Smooth muscle cell (in vitro differentiated cells): ENCODE measurements at regions not wholly inside any gene's neighbourhood (a gene's known extent, or its start where the extent isn't known, plus 50 kb on each side); places are given as distances from the start of the nearest gene placed in this dataset.

Experiments
- DNase-seq: peaks from one replicate; lab custom pipeline; 2025; ENCODE audit not compliant: unreplicated experiment; lab: John Stamatoyannopoulos, UW
- H2AFZ ChIP-seq: fragments of 200-600 bp; sonication (generic); 2 replicates; pipeline ENCODE4 v1.6.0; 2016; ENCODE audit warnings: antibody characterized with exemption, low read depth, mild to moderate bottlenecking
- H3F3A ChIP-seq: fragments of 200-600 bp; sonication (generic); 2 replicates; pipeline ENCODE4 v1.6.0; 2017; ENCODE audit warnings: antibody characterized with exemption, low read depth
- H3K27ac ChIP-seq: fragments of 200-600 bp; sonication (generic); 2 replicates; pipeline ENCODE4 v1.5.1; 2016; ENCODE audit warnings: low read depth, mild to moderate bottlenecking
- H3K27me3 ChIP-seq: fragments of 200-600 bp; sonication (generic); 2 replicates; pipeline ENCODE4 v1.6.1; 2016; ENCODE audit warnings: low read depth, mild to moderate bottlenecking
- H3K36me3 ChIP-seq: fragments of 200-600 bp; sonication (generic); 2 replicates; pipeline ENCODE4 v1.5.1; 2016; ENCODE audit warnings: low read depth
- H3K4me1 ChIP-seq: fragments of 200-600 bp; sonication (generic); 2 replicates; pipeline ENCODE4 v1.5.1; 2016; ENCODE audit warnings: low read depth
- H3K4me2 ChIP-seq: fragments of 200-600 bp; sonication (generic); 2 replicates; pipeline ENCODE4 v1.6.0; 2016; ENCODE audit warnings: mild to moderate bottlenecking
- H3K4me3 ChIP-seq: fragments of 200-600 bp; sonication (generic); 2 replicates; pipeline ENCODE4 v1.5.1; 2016; ENCODE audit warnings: mild to moderate bottlenecking
- H3K79me2 ChIP-seq: fragments of 200-600 bp; sonication (generic); 2 replicates; pipeline ENCODE4 v1.6.0; 2016; ENCODE audit warnings: low read depth, mild to moderate bottlenecking
- H3K9ac ChIP-seq: fragments of 200-600 bp; sonication (generic); 2 replicates; pipeline ENCODE4 v1.6.0; 2016; ENCODE audit warnings: low read depth
- H3K9me3 ChIP-seq: fragments of 200-600 bp; sonication (generic); replicated peaks from 2 replicates; pipeline ENCODE4 v1.5.1; 2016; ENCODE audit warnings: low read depth
- H4K20me1 ChIP-seq: fragments of 200-600 bp; sonication (generic); 2 replicates; pipeline ENCODE4 v1.6.0; 2016; ENCODE audit warnings: low read depth
- WGBS: methylation state at CpG from one replicate; pipeline ENCODE4 v1.1.7; 2016; ENCODE audit warnings: low lambda C conversion rate; 5-methylcytosine and 5-hydroxymethylcytosine counted together
- TF ChIP-seq, protein P1 (sequence below): fragments of 200-600 bp; sonication (generic); IDR thresholded peaks from 2 replicates; pipeline ENCODE4 v1.5.1; 2017; ENCODE audit warnings: borderline replicate concordance, mild to moderate bottlenecking, antibody characterized with exemption; ENCODE audit not compliant: insufficient read depth, poor library complexity, severe bottlenecking

DNA sequence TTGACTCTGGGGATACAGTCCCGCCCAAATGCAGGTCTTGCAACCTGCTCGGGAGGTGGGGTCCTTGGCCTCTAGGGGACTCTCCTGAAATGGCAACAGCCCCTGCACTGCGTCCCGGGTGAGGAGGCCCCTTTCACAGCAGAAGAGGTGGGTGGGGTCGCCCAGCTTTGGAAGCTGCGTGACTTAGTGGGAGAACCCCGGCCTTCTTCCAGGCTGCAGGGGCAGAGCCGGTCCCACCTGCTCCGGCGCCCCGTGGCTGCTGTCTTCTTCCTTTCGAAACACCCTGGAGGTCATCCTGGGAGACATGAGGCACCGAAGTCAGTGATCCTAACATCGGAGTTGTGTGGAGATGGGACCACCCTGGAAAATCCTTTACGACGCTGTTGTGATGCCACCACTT lies 103.7 kb upstream of the ADRA2C start:
- Histone ChIP-seq H4K20me1 (no peaks in the 10 kb centered on the region), H3K9me3 (peaks cover 4% of the 10 kb centered on the region), H3K4me3 (no peak overlapping the region), H3F3A (no peaks in the 10 kb centered on the region), H3K4me1 (peaks cover 8% of the 10 kb centered on the region), H3K9ac (no peak overlapping the region), H3K4me2 (no peak overlapping the region), H3K27ac (no peak overlapping the region), H3K27me3 (peaks cover 6% of the 10 kb centered on the region), H3K79me2 (no peaks in the 10 kb centered on the region), H2AFZ (no peak overlapping the region), H3K36me3 (no peaks in the 10 kb centered on the region)
- no peak for DNase-seq
- TF ChIP-seq, protein P1, sequence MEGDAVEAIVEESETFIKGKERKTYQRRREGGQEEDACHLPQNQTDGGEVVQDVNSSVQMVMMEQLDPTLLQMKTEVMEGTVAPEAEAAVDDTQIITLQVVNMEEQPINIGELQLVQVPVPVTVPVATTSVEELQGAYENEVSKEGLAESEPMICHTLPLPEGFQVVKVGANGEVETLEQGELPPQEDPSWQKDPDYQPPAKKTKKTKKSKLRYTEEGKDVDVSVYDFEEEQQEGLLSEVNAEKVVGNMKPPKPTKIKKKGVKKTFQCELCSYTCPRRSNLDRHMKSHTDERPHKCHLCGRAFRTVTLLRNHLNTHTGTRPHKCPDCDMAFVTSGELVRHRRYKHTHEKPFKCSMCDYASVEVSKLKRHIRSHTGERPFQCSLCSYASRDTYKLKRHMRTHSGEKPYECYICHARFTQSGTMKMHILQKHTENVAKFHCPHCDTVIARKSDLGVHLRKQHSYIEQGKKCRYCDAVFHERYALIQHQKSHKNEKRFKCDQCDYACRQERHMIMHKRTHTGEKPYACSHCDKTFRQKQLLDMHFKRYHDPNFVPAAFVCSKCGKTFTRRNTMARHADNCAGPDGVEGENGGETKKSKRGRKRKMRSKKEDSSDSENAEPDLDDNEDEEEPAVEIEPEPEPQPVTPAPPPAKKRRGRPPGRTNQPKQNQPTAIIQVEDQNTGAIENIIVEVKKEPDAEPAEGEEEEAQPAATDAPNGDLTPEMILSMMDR: no peak
- 91% methylated on average over 16 of the region's 16 CpGs for WGBS

DNA sequence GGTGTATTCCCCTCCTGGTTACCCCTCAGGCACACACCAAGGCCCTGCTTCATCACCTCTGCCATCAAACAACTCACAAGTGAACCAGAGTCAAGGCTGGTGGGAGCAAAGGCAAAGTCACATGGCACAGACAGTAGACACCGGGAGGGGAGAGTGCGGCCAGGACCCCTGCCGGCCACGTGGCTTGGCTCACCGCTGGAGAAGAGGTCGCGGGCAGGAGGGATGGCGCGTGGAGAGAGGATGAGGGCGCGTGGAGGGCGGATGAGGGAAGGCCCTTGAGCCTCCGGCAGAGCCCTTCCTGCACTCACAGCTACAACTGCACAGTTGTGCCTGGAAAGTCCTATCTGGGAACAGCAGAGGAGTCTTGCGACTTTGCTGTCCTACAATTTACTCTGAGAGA lies 104.2 kb upstream of the ADRA2C start:
- Histone ChIP-seq H3K79me2 (no peaks in the 10 kb centered on the region), H3K4me3 (no peak overlapping the region), H4K20me1 (no peaks in the 10 kb centered on the region), H3F3A (no peaks in the 10 kb centered on the region), H3K9me3 (no peaks in the 10 kb centered on the region), H3K36me3 (no peaks in the 10 kb centered on the region), H3K9ac (no peak overlapping the region), H2AFZ (no peak overlapping the region), H3K27me3 (peaks cover 6% of the 10 kb centered on the region), H3K4me1 (peaks cover 8% of the 10 kb centered on the region), H3K4me2 (no peak overlapping the region), H3K27ac (no peak overlapping the region)
- no peak for DNase-seq
- 86% methylated on average over 14 of the region's 14 CpGs for WGBS
- TF ChIP-seq, protein P1: no peak

DNA sequence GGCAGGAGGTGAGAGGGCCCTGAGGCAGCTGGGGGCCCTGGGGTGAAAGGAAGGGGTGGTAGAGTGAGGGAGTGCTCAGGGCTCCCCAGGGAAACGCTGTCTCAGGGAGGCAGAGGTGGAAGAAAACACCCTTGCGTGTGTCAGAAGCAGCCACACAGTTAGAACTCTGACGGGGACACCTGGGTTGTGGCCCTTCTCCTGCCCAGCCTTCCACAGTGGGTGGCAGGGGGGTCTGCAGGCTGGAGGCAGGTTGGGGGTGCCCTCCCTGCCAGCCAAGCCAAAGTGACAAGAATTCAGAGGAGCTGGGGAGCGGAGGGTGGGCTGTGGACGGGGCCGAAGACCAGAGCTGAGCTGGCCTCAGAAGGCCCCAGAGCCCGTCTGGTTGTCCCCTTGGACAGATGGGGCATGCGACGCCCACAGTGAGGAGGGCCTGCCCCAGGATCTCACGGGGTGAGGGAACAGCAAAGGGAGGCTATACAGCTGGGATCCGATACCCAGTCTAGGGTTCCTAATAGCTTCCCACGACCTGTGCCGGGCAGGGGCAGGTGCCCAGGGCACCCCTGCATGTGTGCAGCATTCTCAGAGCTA lies 105.2 kb upstream of the ADRA2C start:
- Histone ChIP-seq H3F3A (no peaks in the 10 kb centered on the region), H4K20me1 (no peaks in the 10 kb centered on the region), H3K36me3 (no peaks in the 10 kb centered on the region), H3K27ac (no peak overlapping the region), H3K27me3 (peaks cover 6% of the 10 kb centered on the region), H3K4me1 (peaks cover 8% of the 10 kb centered on the region), H2AFZ (no peak overlapping the region), H3K9me3 (no peaks in the 10 kb centered on the region), H3K4me3 (no peak overlapping the region), H3K4me2 (no peak overlapping the region), H3K79me2 (no peaks in the 10 kb centered on the region), H3K9ac (no peak overlapping the region)
- DNase-seq: no peak
- 89% methylated on average over 12 of the region's 13 CpGs for WGBS
- TF ChIP-seq, protein P1: no peak
